Cardiac muscle cell (in vitro differentiated cells and primary cell): ENCODE measurements at regions not wholly inside any gene's neighbourhood (a gene's known extent, or its start where the extent isn't known, plus 50 kb on each side); places are given as distances from the start of the nearest gene placed in this dataset.

Source experiments
- DNase-seq, 2 donors: peaks; one replicate each; pipeline versions ENCODE4 v3.0.0 to v3.0.0-alpha.2; 2010 to 2017; ENCODE audit warnings: low read depth in 1 of 2, low spot score in 1 of 2
- H3K27ac ChIP-seq: fragments of 200-600 bp; sonication (generic); 2 replicates; pipeline ENCODE4 v1.5.1; 2016
- H3K27me3 ChIP-seq: fragments of 200-600 bp; sonication (generic); 2 replicates; pipeline ENCODE4 v1.6.0; 2016; ENCODE audit warnings: control low read depth
- H3K36me3 ChIP-seq: fragments of 200-600 bp; sonication (generic); 2 replicates; pipeline ENCODE4 v1.5.1; 2016; ENCODE audit warnings: control low read depth
- H3K4me1 ChIP-seq: fragments of 200-600 bp; sonication (generic); 2 replicates; pipeline ENCODE4 v1.8.1; 2017; ENCODE audit warnings: low read depth, mild to moderate bottlenecking, mixed run types
- H3K4me3 ChIP-seq: fragments of 200-600 bp; sonication (generic); 2 replicates; pipeline ENCODE4 v1.5.1; 2016; ENCODE audit warnings: mild to moderate bottlenecking
- H3K9me3 ChIP-seq: fragments of 200-600 bp; sonication (generic); 2 replicates; pipeline ENCODE4 v1.5.1; 2017; ENCODE audit warnings: low read depth, mild to moderate bottlenecking, control low read depth
- TF ChIP-seq, protein P1 (sequence below): IDR thresholded peaks from 2 replicates; pipeline ENCODE4 v1.5.1; 2012; ENCODE audit warnings: low read depth, mild to moderate bottlenecking, low read length

GRCh38 chr11:15896026-15896425 lies 460.3 kb downstream of the SOX6 start:
- Histone ChIP-seq H3K27ac (no peak overlapping the region), H3K36me3 (no peaks in the 10 kb centered on the region)
- TF ChIP-seq, protein P1, sequence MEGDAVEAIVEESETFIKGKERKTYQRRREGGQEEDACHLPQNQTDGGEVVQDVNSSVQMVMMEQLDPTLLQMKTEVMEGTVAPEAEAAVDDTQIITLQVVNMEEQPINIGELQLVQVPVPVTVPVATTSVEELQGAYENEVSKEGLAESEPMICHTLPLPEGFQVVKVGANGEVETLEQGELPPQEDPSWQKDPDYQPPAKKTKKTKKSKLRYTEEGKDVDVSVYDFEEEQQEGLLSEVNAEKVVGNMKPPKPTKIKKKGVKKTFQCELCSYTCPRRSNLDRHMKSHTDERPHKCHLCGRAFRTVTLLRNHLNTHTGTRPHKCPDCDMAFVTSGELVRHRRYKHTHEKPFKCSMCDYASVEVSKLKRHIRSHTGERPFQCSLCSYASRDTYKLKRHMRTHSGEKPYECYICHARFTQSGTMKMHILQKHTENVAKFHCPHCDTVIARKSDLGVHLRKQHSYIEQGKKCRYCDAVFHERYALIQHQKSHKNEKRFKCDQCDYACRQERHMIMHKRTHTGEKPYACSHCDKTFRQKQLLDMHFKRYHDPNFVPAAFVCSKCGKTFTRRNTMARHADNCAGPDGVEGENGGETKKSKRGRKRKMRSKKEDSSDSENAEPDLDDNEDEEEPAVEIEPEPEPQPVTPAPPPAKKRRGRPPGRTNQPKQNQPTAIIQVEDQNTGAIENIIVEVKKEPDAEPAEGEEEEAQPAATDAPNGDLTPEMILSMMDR, result no peak

DNA sequence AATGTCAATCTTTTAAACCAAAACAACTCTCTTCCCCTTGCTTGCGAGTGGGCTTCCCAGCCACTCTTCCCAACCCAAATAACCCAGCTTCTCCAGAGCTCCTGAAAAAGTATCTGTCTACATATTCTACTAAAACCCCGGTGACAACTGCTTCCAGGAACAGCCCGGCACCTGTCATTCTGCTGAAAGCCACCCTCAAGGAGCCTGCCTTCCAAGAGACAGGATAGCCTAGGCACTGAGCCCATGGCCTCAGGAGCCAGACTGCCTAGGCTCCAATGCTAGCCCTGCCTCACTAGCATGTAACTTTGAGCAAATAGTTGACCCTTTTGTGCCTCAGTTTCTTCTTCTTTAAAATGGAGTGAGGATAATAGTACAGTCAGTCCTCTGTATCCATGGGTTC lies 459.8 kb downstream of the SOX6 start:
- Histone ChIP-seq H3K9me3 (no peaks in the 10 kb centered on the region), H3K36me3 (no peaks in the 10 kb centered on the region), H3K27ac (no peak overlapping the region), H3K4me3 (no peak overlapping the region), H3K27me3 (no peaks in the 10 kb centered on the region), H3K4me1 (peaks cover 21% of the 10 kb centered on the region)
- TF ChIP-seq, protein P1, result no peak
- DNase-seq, result no peak

More at GRCh38 chr11:15896026-15896425, 460.3 kb downstream of the SOX6 start:
- H3K9me3 ChIP-seq, result no peaks in the 10 kb centered on the region
- peaks cover 18% of the 10 kb centered on the region for H3K4me1 ChIP-seq
- H3K4me3 ChIP-seq, result no peak overlapping the region
- no peaks in the 10 kb centered on the region for H3K27me3 ChIP-seq
- DNase-seq, result no peak

DNA sequence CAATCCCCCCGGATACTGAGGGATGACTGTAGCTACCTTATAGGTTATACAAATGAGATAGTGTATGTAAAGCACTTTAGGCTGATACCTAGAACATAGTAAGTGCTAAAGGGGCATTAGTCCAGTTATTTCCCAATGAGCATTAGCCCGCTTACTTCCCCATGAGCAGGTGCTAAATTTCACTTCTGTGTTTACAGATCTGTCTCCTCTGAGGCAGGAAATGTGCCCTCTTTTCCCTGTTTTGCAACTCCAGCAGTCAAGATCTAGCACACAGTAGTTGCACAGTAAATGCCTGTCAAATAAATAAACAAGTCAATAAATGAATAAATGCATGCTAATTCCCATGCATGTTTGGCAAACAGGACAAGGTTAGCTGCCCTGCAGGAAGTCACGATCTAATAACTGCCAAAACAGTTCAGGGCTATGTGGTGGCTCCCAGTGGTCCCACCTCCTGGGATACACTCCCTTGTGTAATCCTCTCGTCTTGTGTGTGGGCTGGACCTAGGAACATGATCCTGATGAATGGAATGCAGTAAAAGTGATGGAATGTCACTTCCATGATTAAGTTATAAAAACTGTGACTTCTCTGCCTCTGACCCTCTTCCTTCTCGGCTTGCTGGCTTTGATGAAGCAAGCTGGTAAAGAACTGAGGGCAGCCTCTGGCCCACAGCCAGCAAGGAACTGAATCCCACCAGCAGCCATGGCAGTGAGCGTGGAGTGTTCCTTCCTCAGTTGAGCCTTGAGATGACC lies 459.0 kb downstream of the SOX6 start:
- Histone ChIP-seq H3K27me3 (no peaks in the 10 kb centered on the region), H3K9me3 (no peaks in the 10 kb centered on the region), H3K36me3 (no peaks in the 10 kb centered on the region), H3K27ac (no peak overlapping the region), H3K4me1 (peaks cover 22% of the 10 kb centered on the region), H3K4me3 (no peak overlapping the region)
- TF ChIP-seq, protein P1, result no peak
- peak in 1 of 2 donors; percentile 66 for DNase-seq

- peak; percentile 62 to 68 for DNase-seq
- TF ChIP-seq, protein P1, result peak; percentile 30
- H3K27me3 ChIP-seq, result no peaks in the 10 kb centered on the region
- H3K9me3 ChIP-seq, result no peaks in the 10 kb centered on the region
- no peak overlapping the region for H3K4me3 ChIP-seq
- H3K4me1 ChIP-seq, result peaks cover 12% of the 10 kb centered on the region
- H3K27ac ChIP-seq, result no peak overlapping the region
- H3K36me3 ChIP-seq, result no peaks in the 10 kb centered on the region
These were observed 455.3 kb downstream of the SOX6 start for GRCh38 chr11:15901054-15901453.

DNA sequence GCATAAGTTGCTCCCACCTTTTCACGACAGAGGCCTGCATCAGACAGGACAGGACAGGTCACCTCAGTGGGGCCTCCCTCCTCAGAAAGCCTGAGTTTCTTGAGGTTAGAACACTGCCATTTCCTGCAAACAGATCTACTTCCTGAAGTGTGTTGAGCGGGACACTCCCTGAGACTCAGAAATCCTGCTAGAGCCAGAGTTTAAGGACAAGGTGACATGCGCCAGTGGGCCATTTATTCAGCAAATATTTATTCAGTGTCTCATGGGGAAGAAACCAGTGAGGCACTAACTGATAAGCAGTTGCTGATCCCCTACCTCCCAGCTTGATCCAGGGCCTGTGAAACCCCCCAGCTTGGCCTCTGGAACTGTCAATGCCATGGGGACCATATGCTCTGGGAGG lies 454.6 kb downstream of the SOX6 start:
- H3K4me3 ChIP-seq, result no peak overlapping the region
- peaks cover 12% of the 10 kb centered on the region for H3K4me1 ChIP-seq
- TF ChIP-seq, protein P1, result no peak
- H3K27ac ChIP-seq, result no peak overlapping the region
- no peaks in the 10 kb centered on the region for H3K9me3 ChIP-seq
- no peaks in the 10 kb centered on the region for H3K36me3 ChIP-seq
- DNase-seq, result no peak
- no peaks in the 10 kb centered on the region for H3K27me3 ChIP-seq
